Endodermal cell (in vitro differentiated cells): ENCODE measurements at regions not wholly inside any gene's neighbourhood (a gene's known extent, or its start where the extent isn't known, plus 50 kb on each side); places are given as distances from the start of the nearest gene placed in this dataset.

Experiments
- DNase-seq: peaks from one replicate; pipeline ENCODE4 v3.0.0-alpha.2; 2017
- H3K27ac ChIP-seq: 2 replicates; pipeline ENCODE4 v1.5.1; 2013; ENCODE audit warnings: mild to moderate bottlenecking, low read depth, low read length, moderate library complexity
- H3K27me3 ChIP-seq: 2 replicates; pipeline ENCODE4 v1.6.1; 2013; ENCODE audit warnings: mild to moderate bottlenecking, low read length, moderate library complexity; ENCODE audit not compliant: insufficient read depth, control insufficient read depth, poor library complexity, severe bottlenecking
- H3K36me3 ChIP-seq: 2 replicates; pipeline ENCODE4 v1.7.0; 2013; ENCODE audit warnings: mild to moderate bottlenecking, low read length, moderate library complexity; ENCODE audit not compliant: control insufficient read depth, insufficient read depth
- H3K4me1 ChIP-seq: one replicate; pipeline ENCODE4 v1.7.0; 2013; ENCODE audit warnings: low read length; ENCODE audit not compliant: control insufficient read depth, insufficient read depth
- H3K4me3 ChIP-seq: 2 replicates; pipeline ENCODE4 v1.5.1; 2013; ENCODE audit warnings: mild to moderate bottlenecking, low read length, moderate library complexity
- H3K9ac ChIP-seq: 2 replicates; pipeline ENCODE4 v1.6.1; 2013; ENCODE audit warnings: mild to moderate bottlenecking, low read length, moderate library complexity; ENCODE audit not compliant: poor library complexity, severe bottlenecking; ENCODE audit errors: extremely low read depth
- H3K9me3 ChIP-seq: 2 replicates; pipeline ENCODE4 v1.6.1; 2013; ENCODE audit warnings: mild to moderate bottlenecking, low read length, moderate library complexity; ENCODE audit not compliant: control insufficient read depth
- H3K27ac Mint-ChIP-seq: 2 replicates; pipeline ENCODE4 v1.8.0; 2020; ENCODE audit warnings: mixed read lengths
- H3K27me3 Mint-ChIP-seq: 2 replicates; pipeline ENCODE4 v1.8.0; 2021; ENCODE audit warnings: mild to moderate bottlenecking, mixed read lengths; ENCODE audit not compliant: insufficient read depth
- H3K36me3 Mint-ChIP-seq: 2 replicates; pipeline ENCODE4 v1.8.0; 2020; ENCODE audit warnings: low read depth, mixed read lengths
- H3K4me1 Mint-ChIP-seq: 2 replicates; pipeline ENCODE4 v1.8.0; 2020; ENCODE audit warnings: mixed read lengths
- H3K4me3 Mint-ChIP-seq: 2 replicates; pipeline ENCODE4 v1.8.0; 2020; ENCODE audit warnings: mild to moderate bottlenecking, moderate library complexity, mixed read lengths
- H3K9me3 Mint-ChIP-seq: 2 replicates; pipeline ENCODE4 v1.8.0; 2020; ENCODE audit warnings: mild to moderate bottlenecking, mixed read lengths
- CTCF ChIP-seq: fragments of 200-600 bp; sonication (generic); conservative IDR thresholded peaks from 2 replicates; pipeline ENCODE4 v1.5.0; 2021; ENCODE audit warnings: antibody characterized with exemption, mild to moderate bottlenecking
- WGBS, 2 experiments: methylation state at CpG; one replicate each; pipeline versions ENCODE4 v1.1.5 to v1.1.7; 2013; ENCODE audit warnings: missing lambda C conversion rate in 2 of 2, mixed read lengths in 1 of 2; ENCODE audit not compliant: insufficient coverage in 1 of 2, insufficient read length in 1 of 2; 5-methylcytosine and 5-hydroxymethylcytosine counted together

GRCh38 chr17:36827081-36827480 is 110.2 kb upstream of the LHX1 start:
- no peaks in the 10 kb centered on the region for H3K36me3 ChIP-seq
- H3K4me1 Mint-ChIP-seq, result peaks cover 30% of the 10 kb centered on the region
- H3K27ac ChIP-seq, result no peak overlapping the region
- no peaks in the 10 kb centered on the region for H3K36me3 Mint-ChIP-seq
- peak; percentile 70 for DNase-seq
- peaks cover 3% of the 10 kb centered on the region for H3K27me3 Mint-ChIP-seq
- 86 to 94% methylated on average over 6 to 10 of the region's 10 CpGs for WGBS, 2 experiments
- H3K27me3 ChIP-seq, result no peaks in the 10 kb centered on the region
- H3K27ac Mint-ChIP-seq, result no peak overlapping the region
- no peak overlapping the region for H3K9ac ChIP-seq
- H3K4me1 ChIP-seq, result no peaks in the 10 kb centered on the region
- H3K9me3 ChIP-seq, result no peaks in the 10 kb centered on the region
- H3K4me3 ChIP-seq, result no peak overlapping the region
- no peak for TF ChIP-seq CTCF
- H3K9me3 Mint-ChIP-seq, result no peaks in the 10 kb centered on the region
- no peak overlapping the region for H3K4me3 Mint-ChIP-seq

- Mint-ChIP-seq H3K36me3 (no peaks in the 10 kb centered on the region), H3K9me3 (no peaks in the 10 kb centered on the region), H3K4me1 (peaks cover 24% of the 10 kb centered on the region), H3K4me3 (no peak overlapping the region), H3K27me3 (peaks cover 3% of the 10 kb centered on the region), H3K27ac (no peak overlapping the region)
- no peak for TF ChIP-seq CTCF
- Histone ChIP-seq H3K4me3 (no peak overlapping the region), H3K27me3 (no peaks in the 10 kb centered on the region), H3K9me3 (peaks cover 5% of the 10 kb centered on the region), H3K4me1 (no peaks in the 10 kb centered on the region), H3K27ac (no peak overlapping the region), H3K9ac (no peak overlapping the region), H3K36me3 (no peaks in the 10 kb centered on the region)
- DNase-seq, result no peak
- WGBS, 2 experiments, result 80 to 96% methylated on average over 5 of the region's 5 CpGs
These were observed 107.6 kb upstream of the LHX1 start for GRCh38 chr17:36829676-36830075.

GRCh38 chr17:36833279-36833678 is 104.0 kb upstream of the LHX1 start:
- DNase-seq, result no peak
- H3K9ac ChIP-seq, result no peak overlapping the region
- 96% methylated on average over 1 of the region's 1 CpG; no CpG with 5 or more reads in 1 of the 2 experiments for WGBS, 2 experiments
- Mint-ChIP-seq H3K9me3 (no peaks in the 10 kb centered on the region), H3K27ac (no peak overlapping the region), H3K36me3 (no peaks in the 10 kb centered on the region), H3K4me3 (no peak overlapping the region), H3K4me1 (peaks cover 15% of the 10 kb centered on the region), H3K27me3 (peaks cover under 1% of the 10 kb centered on the region)
- no peaks in the 10 kb centered on the region for H3K36me3 ChIP-seq
- no peaks in the 10 kb centered on the region for H3K27me3 ChIP-seq
- no peak overlapping the region for H3K4me3 ChIP-seq
- H3K27ac ChIP-seq, result no peak overlapping the region
- no peaks in the 10 kb centered on the region for H3K4me1 ChIP-seq
- H3K9me3 ChIP-seq, result peaks cover 5% of the 10 kb centered on the region
- TF ChIP-seq CTCF, result no peak
